Heart left ventricle (tissue), 16 donors: ENCODE measurements at regions not wholly inside any gene's neighbourhood (a gene's known extent, or its start where the extent isn't known, plus 50 kb on each side); places are given as distances from the start of the nearest gene placed in this dataset.

Experiments
- ATAC-seq, 4 donors: fragments of 200-7000 bp; cut with Tn5 transposase; one replicate each; pipeline ENCODE4 v1.9.1; 2020 to 2022; ENCODE audit warnings: moderate library complexity in 4 of 4, mild to moderate bottlenecking in 3 of 4, moderate number of reproducible peaks in 1 of 4
- DNase-seq, 5 donors: peaks; one replicate each; pipeline ENCODE4 v3.0.0-alpha.2; 2020
- H3K27ac ChIP-seq, 12 donors: fragments of 200-600 bp; sonication (generic) in 4 of 12; one replicate each; pipeline versions ENCODE4 v1.5.0 to v1.8.0; 2016 to 2022; ENCODE audit warnings: mild to moderate bottlenecking in 2 of 12
- H3K27me3 ChIP-seq, 9 donors: fragments of 200-600 bp; sonication (generic) in 2 of 9; one replicate each; pipeline versions ENCODE4 v1.5.1 to v1.8.0; 2016 to 2022; ENCODE audit warnings: mild to moderate bottlenecking in 3 of 9
- H3K36me3 ChIP-seq, 9 donors: fragments of 200-600 bp; sonication (generic) in 2 of 9; one replicate each; pipeline versions ENCODE4 v1.5.0 to v1.8.0; 2018 to 2022; ENCODE audit warnings: mild to moderate bottlenecking in 2 of 9
- H3K4me1 ChIP-seq, 12 donors: fragments of 200-600 bp; sonication (generic) in 4 of 12; one replicate each; pipeline versions ENCODE4 v1.5.0 to v1.8.0; 2016 to 2022; ENCODE audit warnings: mild to moderate bottlenecking in 3 of 12
- H3K4me3 ChIP-seq, 12 donors: fragments of 200-600 bp; sonication (generic) in 4 of 12; one replicate each; pipeline versions ENCODE4 v1.5.0 to v1.8.0; 2017 to 2022; ENCODE audit warnings: mild to moderate bottlenecking in 9 of 12, moderate library complexity in 4 of 12
- H3K9me3 ChIP-seq, 12 donors: fragments of 200-600 bp; sonication (generic) in 4 of 12; one replicate each; pipeline versions ENCODE4 v1.5.0 to v1.8.0; 2016 to 2022; ENCODE audit warnings: mild to moderate bottlenecking in 1 of 12
- CTCF ChIP-seq, 12 donors: fragments of 200-600 bp; sonication (generic) in 4 of 12; IDR thresholded peaks; one replicate each; pipeline versions ENCODE4 v1.5.0 to v1.8.0; 2018 to 2022; ENCODE audit warnings: antibody characterized with exemption in 12 of 12, mild to moderate bottlenecking in 5 of 12
- POLR2A ChIP-seq, 2 donors: fragments of 450-650 bp; IDR thresholded peaks; one replicate each; pipeline ENCODE4 v1.6.1; 2017; ENCODE audit warnings: antibody characterized with exemption in 2 of 2, mild to moderate bottlenecking in 2 of 2, moderate library complexity in 2 of 2
- WGBS, 4 donors: extraction: QIAGEN DNeasy Blood & Tissue Kit in 2 of 4; methylation state at CpG; one replicate each; pipeline versions ENCODE4 v1.1.5 to v1.1.7; 2013 to 2018; 5-methylcytosine and 5-hydroxymethylcytosine counted together
- intact Hi-C, 10 donors: fragments of 100-400 bp; cut with DNase I; formaldehyde crosslinking; loops; one replicate each; pipeline versions ENCODE4 v1.11.1 to v1.14.2; 2022
- donor health status: ischemic (EF 13 %, LVEDD 7.1; RV severe dilation, severe dysfunction).
- donor health status: healthy with polysubstance abuse.
- donor health status: DM: no; HTN: yes; CAD: no.
- donor health status: DM: no; HTN: no; CAD: no.
- donor health status: ischemic (EF 25% LVEDD 6.9; RV normal size, moderate dysfunction).
- donor health status: ischemic (EF 25% LVEDD 5.7; RV mildly dilated, moderate dysfunction).
- donor health status: healthy.
- donor health status: DM: yes; HTN: yes; CAD: no.
- donor health status: ischemic (EF 35%, LVEDD 5.7; RV mildly dilated, moderate dysfunction).
- donor health status: nonischemic (EF 11% LVEDD 7.7; RV severe dilation, severe dysfunction).
- donor health status: DM: yes; HTN: yes; CAD: no.
- donor health status: PGD.
- donor health status: ischemic (EF 29% LVEDD 5.4; RV normal size, mild dysfunction).
- donor health status: nonischemic (EF 23%, LVEDD 6.1; RV moderate dilation, normal function).

- H3K4me1 ChIP-seq, result no peaks in the 10 kb centered on the region
- H3K9me3 ChIP-seq, result peaks cover 0 to 10% (median 5%) of the 10 kb centered on the region in 12 donors
- no peak overlapping the region for H3K27ac ChIP-seq
- intact Hi-C loops, result no loop called here
- no peaks in the 10 kb centered on the region for H3K36me3 ChIP-seq
- ATAC-seq (no peak), DNase-seq (no peak)
- peaks cover 0 to 59% (median 13%) of the 10 kb centered on the region in 9 donors for H3K27me3 ChIP-seq
- 24 to 39% (median 33%) methylated on average over 18 of the region's 18 CpGs for WGBS, 4 donors
- H3K4me3 ChIP-seq, result no peak overlapping the region
- TF ChIP-seq CTCF (IDR thresholded peaks at IDR 0.05) (no peak), POLR2A (IDR thresholded peaks at IDR 0.05) (no peak)
Measured at GRCh38 chr22:27086080-27087044, 429.0 kb downstream of the MIAT start.

GRCh38 chr22:27087051-27087450, 429.7 kb downstream of the MIAT start:
- Histone ChIP-seq H3K9me3 (peaks cover 0 to 10% (median 5%) of the 10 kb centered on the region in 12 donors), H3K27me3 (peaks cover 0 to 60% (median 13%) of the 10 kb centered on the region in 9 donors), H3K36me3 (no peaks in the 10 kb centered on the region), H3K4me1 (no peaks in the 10 kb centered on the region), H3K4me3 (no peak overlapping the region), H3K27ac (no peak overlapping the region)
- DNase-seq, result no peak
- intact Hi-C loops, result no loop called here
- TF ChIP-seq POLR2A (IDR thresholded peaks at IDR 0.05) (no peak), CTCF (IDR thresholded peaks at IDR 0.05) (no peak)
- 74 to 85% (median 79%) methylated on average over 4 of the region's 4 CpGs for WGBS, 4 donors
- ATAC-seq, result no peak

GRCh38 chr22:27088026-27088425, 430.6 kb downstream of the MIAT start:
- TF ChIP-seq POLR2A (IDR thresholded peaks at IDR 0.05), result no peak
- TF ChIP-seq CTCF (IDR thresholded peaks at IDR 0.05), result no peak
- H3K4me3 ChIP-seq, result no peak overlapping the region
- H3K27me3 ChIP-seq, result peaks cover 0 to 60% (median 13%) of the 10 kb centered on the region in 9 donors
- DNase-seq (no peak), ATAC-seq (no peak)
- H3K27ac ChIP-seq, result no peak overlapping the region
- intact Hi-C loops, result no loop called here
- no peaks in the 10 kb centered on the region for H3K4me1 ChIP-seq
- H3K9me3 ChIP-seq, result peaks cover 0 to 10% (median 5%) of the 10 kb centered on the region in 12 donors
- 0 to 43% (median 10%) methylated on average over 1 of the region's 1 CpG for WGBS, 4 donors
- H3K36me3 ChIP-seq, result no peaks in the 10 kb centered on the region

- Histone ChIP-seq H3K27me3 (peaks cover 0 to 60% (median 13%) of the 10 kb centered on the region in 9 donors), H3K9me3 (peaks cover 0 to 10% (median 5%) of the 10 kb centered on the region in 12 donors), H3K4me1 (peaks cover 0 to 3% (median 0%) of the 10 kb centered on the region in 12 donors), H3K36me3 (no peaks in the 10 kb centered on the region), H3K4me3 (no peak overlapping the region), H3K27ac (no peak overlapping the region)
- intact Hi-C loops, result no loop called here
- DNase-seq (no peak), ATAC-seq (no peak)
- TF ChIP-seq CTCF (IDR thresholded peaks at IDR 0.05), result no peak
- TF ChIP-seq POLR2A (IDR thresholded peaks at IDR 0.05), result no peak
- 56 to 79% (median 64%) methylated on average over 3 of the region's 3 CpGs for WGBS, 4 donors
Measured at GRCh38 chr22:27089264-27089663, 431.9 kb downstream of the MIAT start.
